ENCODE measurements at regions not wholly inside any gene's neighbourhood (a gene's known extent, or its start where the extent isn't known, plus 50 kb on each side); places are given as distances from the start of the nearest gene placed in this dataset.
"Not testable (repeated sequence)": the region's sequence is repeated elsewhere in the genome, so short reads cannot be mapped to it uniquely, and the experiment has no call there.

DNA sequence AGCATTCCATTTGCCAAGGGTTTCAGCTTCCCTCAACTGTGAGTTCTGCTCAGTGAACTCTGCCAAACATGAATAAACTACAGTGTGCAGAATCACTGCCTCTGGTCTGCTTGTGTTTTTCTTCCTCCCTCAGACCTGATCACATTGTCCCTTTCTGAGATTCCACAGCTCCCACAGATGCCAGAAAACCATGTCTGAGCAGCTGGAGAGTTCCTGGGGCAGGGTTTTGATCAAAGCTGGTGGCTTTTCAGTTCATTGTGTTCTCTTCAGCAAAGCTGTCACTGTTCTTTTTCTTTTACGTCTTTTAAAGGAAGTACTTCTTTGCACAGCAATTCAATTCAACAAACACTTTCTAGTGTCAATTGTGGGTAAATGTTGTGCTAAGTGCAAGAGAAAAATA is 555.8 kb downstream of the RBFOX1 start:
- TF ChIP-seq, protein P1, sequence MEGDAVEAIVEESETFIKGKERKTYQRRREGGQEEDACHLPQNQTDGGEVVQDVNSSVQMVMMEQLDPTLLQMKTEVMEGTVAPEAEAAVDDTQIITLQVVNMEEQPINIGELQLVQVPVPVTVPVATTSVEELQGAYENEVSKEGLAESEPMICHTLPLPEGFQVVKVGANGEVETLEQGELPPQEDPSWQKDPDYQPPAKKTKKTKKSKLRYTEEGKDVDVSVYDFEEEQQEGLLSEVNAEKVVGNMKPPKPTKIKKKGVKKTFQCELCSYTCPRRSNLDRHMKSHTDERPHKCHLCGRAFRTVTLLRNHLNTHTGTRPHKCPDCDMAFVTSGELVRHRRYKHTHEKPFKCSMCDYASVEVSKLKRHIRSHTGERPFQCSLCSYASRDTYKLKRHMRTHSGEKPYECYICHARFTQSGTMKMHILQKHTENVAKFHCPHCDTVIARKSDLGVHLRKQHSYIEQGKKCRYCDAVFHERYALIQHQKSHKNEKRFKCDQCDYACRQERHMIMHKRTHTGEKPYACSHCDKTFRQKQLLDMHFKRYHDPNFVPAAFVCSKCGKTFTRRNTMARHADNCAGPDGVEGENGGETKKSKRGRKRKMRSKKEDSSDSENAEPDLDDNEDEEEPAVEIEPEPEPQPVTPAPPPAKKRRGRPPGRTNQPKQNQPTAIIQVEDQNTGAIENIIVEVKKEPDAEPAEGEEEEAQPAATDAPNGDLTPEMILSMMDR (IDR thresholded peaks at IDR 0.05; ENCODE audit: low read depth, low read length): no peak
- DNase-seq (ENCODE audit: extremely low read depth, low read depth): no peak

DNA sequence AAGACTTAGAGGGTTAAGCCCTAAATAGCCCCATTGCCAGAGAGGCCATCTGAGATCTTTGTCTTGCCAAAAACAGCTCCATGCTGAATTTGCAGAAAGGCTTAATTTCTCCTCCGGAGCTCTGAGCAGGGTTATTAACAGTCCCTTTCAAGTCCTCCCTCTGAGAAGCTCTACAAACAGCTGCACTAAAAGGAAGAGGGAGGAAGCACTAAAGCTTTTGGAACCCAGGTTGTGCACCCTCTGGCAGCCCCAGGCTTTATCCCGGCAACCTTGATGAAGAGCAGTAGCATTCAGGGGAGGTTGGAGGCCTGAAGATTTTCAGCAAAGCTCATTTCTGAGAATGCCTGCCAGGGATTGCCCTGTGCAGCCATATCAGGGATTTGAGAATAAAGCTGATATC is 554.7 kb downstream of the RBFOX1 start:
- TF ChIP-seq, protein P1 (IDR thresholded peaks at IDR 0.05; ENCODE audit: low read depth, low read length): no peak
- no peak for DNase-seq (ENCODE audit: extremely low read depth, low read depth)

DNA sequence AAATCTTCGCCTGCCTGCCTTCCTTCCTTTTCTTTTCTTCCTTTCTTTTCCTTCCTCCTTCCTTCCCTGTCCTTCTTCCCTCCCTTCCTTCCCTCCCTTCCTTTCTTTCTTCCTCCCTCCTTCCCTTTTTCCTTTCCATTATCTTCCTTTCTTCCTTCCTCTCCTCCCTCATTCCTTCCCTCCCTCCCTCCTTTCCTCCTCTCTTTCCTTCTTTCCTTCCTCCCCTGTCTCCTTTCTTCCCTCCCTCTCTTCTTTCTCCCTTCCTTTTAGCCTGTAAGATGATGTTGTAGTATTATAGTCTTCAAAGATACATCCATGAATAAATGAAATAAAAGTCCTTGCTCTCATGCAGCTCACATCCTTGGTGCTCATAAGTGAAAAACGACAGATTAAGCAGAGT is 539.3 kb downstream of the RBFOX1 start:
- DNase-seq (ENCODE audit: extremely low read depth, low read depth): no peak
- TF ChIP-seq, protein P1 (IDR thresholded peaks at IDR 0.05; ENCODE audit: low read depth, low read length): no peak

DNA sequence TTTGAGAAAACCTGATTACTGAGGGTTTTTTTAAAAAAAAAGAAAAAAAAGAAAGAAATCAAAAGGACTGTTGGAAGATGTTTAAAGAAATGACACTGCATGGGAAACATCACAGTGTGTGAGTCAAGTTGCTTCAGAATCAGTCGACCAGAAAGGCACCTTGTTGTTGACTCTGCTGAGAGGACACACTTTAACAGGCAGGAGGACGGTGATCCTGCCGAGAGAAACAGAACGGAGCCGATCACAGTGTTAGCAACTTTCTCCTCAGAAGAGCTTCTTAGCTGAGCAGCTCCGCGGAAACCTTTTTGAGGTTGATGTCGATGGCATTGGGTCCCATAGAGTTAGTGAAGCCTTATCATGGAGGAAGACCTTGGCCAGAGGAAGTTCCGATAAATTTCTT is 538.7 kb downstream of the RBFOX1 start:
- TF ChIP-seq, protein P1 (IDR thresholded peaks at IDR 0.05; ENCODE audit: low read depth, low read length): no peak
- no peak for DNase-seq (ENCODE audit: extremely low read depth, low read depth)

DNA sequence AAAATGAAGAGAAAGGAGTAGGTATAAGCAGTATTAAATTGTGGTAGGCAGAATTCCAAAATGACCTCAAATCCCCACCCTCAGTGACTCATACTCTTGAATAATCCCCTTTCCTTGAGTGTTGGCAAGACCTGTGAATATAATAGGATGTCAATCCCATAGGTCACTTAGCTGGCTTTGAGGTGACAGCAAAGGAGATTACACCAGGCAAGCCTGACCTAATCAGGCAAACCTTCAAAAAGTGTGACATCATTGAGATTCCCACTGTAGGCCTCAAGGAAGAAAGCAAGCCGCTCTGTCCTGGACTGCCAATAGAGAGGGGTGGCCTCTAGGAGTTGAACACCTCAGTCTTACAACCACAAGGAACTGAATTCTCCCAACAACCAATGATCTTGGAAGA is 535.2 kb downstream of the RBFOX1 start:
- TF ChIP-seq, protein P1 (IDR thresholded peaks at IDR 0.05; ENCODE audit: low read depth, low read length): no peak
- no peak for DNase-seq (ENCODE audit: extremely low read depth, low read depth)

DNA sequence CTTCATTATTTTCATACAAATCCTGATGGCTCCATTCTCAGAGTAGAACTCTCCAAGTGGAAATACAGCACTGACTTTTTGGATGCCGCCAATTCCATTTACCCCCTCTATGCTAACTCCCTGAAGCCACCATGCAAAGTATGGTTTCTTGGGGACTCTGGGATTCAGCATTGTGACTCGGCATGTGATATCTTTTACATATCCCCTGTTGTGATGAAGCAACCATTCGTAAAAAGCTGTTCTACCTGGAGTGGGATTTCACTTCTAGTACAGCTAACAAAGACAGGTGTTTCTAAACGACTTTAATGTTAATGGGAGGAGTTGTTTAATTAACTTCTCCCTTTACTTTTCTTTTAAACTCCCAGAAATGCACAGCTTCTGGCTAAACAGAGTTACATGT is 533.5 kb downstream of the RBFOX1 start:
- no peak for DNase-seq (ENCODE audit: extremely low read depth, low read depth)
- TF ChIP-seq, protein P1 (IDR thresholded peaks at IDR 0.05; ENCODE audit: low read depth, low read length): no peak

DNA sequence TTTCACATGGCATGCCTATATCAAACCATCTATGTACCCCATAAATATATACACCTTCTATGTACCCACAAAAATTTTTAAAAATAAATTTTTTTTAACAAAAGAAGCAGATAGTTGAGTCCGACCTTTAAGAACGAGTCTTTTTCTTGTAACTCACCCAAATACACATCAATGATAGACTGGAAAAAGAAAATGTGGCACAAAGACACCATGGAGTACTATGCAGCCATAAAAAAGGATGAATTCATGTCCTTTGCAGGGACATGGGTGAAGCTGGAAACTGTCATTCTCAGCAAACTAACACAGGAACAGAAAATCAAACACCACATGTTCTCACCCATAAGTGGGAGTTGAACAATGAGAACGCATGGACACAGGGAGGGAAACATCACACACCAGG is 532.7 kb downstream of the RBFOX1 start:
- not testable (repeated sequence) for DNase-seq (ENCODE audit: extremely low read depth, low read depth)

DNA sequence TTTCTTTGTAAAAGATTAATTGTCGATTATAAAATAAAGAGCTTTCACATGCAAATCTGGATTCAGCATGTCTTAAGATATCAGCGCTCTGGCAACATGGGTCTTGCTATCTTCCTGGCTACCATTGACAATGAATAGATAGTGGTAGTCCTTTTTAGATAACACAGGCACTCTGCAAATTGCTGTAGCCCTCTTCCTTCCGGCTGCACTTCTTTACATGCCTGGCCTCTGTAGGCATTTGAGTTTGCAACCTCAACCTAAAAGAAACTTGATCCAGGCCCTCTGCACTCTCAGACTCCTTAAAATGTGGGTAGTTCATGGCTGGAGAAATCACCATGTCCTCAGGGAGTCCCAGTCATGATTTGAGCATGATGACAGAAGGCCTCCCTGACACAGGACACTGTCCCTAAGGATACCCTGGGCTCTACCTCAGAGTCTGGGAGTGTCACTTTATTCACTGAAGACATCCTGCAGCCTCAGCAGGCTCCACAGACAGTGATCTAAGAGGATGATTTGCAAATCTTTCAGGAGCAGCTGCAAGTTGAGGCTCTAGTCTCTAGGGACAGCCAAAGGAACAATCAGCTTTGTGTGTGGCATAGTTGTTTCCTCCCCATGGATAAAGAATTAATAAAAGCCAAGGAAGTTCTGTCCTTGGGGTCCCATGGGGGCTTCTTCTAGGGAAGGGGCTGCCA is 529.4 kb downstream of the RBFOX1 start:
- TF ChIP-seq, protein P1 (IDR thresholded peaks at IDR 0.05; ENCODE audit: low read depth, low read length): no peak

More for the DNA sequence above, 529.4 kb downstream of the RBFOX1 start:
- no peak for DNase-seq (ENCODE audit: extremely low read depth, low read depth)
